Endothelial cell of umbilical vein (primary cell): ENCODE measurements at regions not wholly inside any gene's neighbourhood (a gene's known extent, or its start where the extent isn't known, plus 50 kb on each side); places are given as distances from the start of the nearest gene placed in this dataset.

Experiments
- BruUV-seq: library from RNA; stranded (reverse); fragments of 400-500 nt; replicated peaks from 2 replicates; lab custom pipeline; 2021; lab: Mats Ljungman, UMichigan
- CTCF ChIA-PET: fragments of 300-600, 350-600 bp; sonication (Branson Sonifier 250); formaldehyde crosslinking; loops from one replicate; lab custom pipeline; 2021; ENCODE audit warnings: antibody characterized with exemption, inconsistent platforms; lab: Charles Lee
- POLR2A ChIA-PET: fragments of 300-600, 350-600 bp; sonication (Branson Sonifier 250); formaldehyde crosslinking; loops from one replicate; lab custom pipeline; 2021; ENCODE audit warnings: antibody characterized with exemption, inconsistent platforms; lab: Charles Lee
- DNase-seq: peaks from one replicate; pipeline ENCODE4 v3.0.0-alpha.2; 2011; ENCODE audit warnings: low read depth, low spot score
- FAIRE-seq: peaks from 2 replicates; lab custom pipeline; 2011; peaks lifted over from hg19 to GRCh38; lab: Jason Lieb, UNC
- H2AFZ ChIP-seq: 2 replicates; pipeline ENCODE4 v1.6.0; 2012; ENCODE audit warnings: low read depth, low read length, control low read depth, inconsistent platforms
- H3K27ac ChIP-seq: 2 replicates; pipeline ENCODE4 v1.5.1; 2011; ENCODE audit warnings: low read depth, mild to moderate bottlenecking, control low read depth, low read length, moderate library complexity; ENCODE audit not compliant: insufficient read depth
- H3K27me3 ChIP-seq, 2 experiments: 2 replicates each; pipeline versions ENCODE4 v1.6.0 to v1.6.1; 2011; ENCODE audit warnings: low read length in 2 of 2, mixed read lengths in 1 of 2; ENCODE audit not compliant: control insufficient read depth in 2 of 2, insufficient read depth in 2 of 2
- H3K36me3 ChIP-seq, 2 experiments: 2 replicates in 1 of 2; 3 replicates in 1 of 2; pipeline ENCODE4 v1.5.1; 2011; ENCODE audit warnings: low read length in 2 of 2, mild to moderate bottlenecking in 1 of 2, moderate library complexity in 1 of 2; ENCODE audit not compliant: control insufficient read depth in 2 of 2, insufficient read depth in 2 of 2; ENCODE audit errors: extremely low read depth in 1 of 2
- H3K4me1 ChIP-seq: 3 replicates; pipeline ENCODE4 v1.5.1; 2011; ENCODE audit warnings: mild to moderate bottlenecking, low read length; ENCODE audit not compliant: control insufficient read depth, insufficient read depth; ENCODE audit errors: extremely low read depth
- H3K4me2 ChIP-seq: 2 replicates; pipeline ENCODE4 v1.6.1; 2011; ENCODE audit warnings: low read length, control low read depth, mixed read lengths; ENCODE audit not compliant: insufficient read depth
- H3K4me3 ChIP-seq, 3 experiments: fragments of 200-600 bp in 1 of 3; sonication (generic), shearing (Covaris generic) in 1 of 3; replicated peaks in 1 of 3; 2 replicates each; pipeline ENCODE4 v1.5.1; 2011 to 2016; ENCODE audit warnings: control low read depth in 3 of 3, low read length in 3 of 3, mild to moderate bottlenecking in 2 of 3, inconsistent platforms in 1 of 3, low read depth in 1 of 3, moderate library complexity in 1 of 3; ENCODE audit not compliant: insufficient read depth in 1 of 3
- H3K79me2 ChIP-seq: 2 replicates; pipeline ENCODE4 v1.6.0; 2012; ENCODE audit warnings: low read length, inconsistent platforms; ENCODE audit not compliant: control insufficient read depth, insufficient read depth
- H3K9ac ChIP-seq: replicated peaks from 2 replicates; pipeline ENCODE3; 2011; ENCODE audit warnings: low read length, control low read depth; ENCODE audit not compliant: insufficient read depth; ENCODE audit errors: extremely low read depth
- H3K9me1 ChIP-seq: replicated peaks from 3 replicates; pipeline ENCODE4 v1.6.0; 2011; ENCODE audit warnings: mild to moderate bottlenecking, low read length; ENCODE audit not compliant: control insufficient read depth, insufficient read depth; ENCODE audit errors: extremely low read depth
- H3K9me3 ChIP-seq: replicated peaks from 2 replicates; pipeline ENCODE4 v1.5.1; 2012; ENCODE audit warnings: low read length, inconsistent platforms; ENCODE audit not compliant: control insufficient read depth, insufficient read depth
- H4K20me1 ChIP-seq: replicated peaks from 2 replicates; pipeline ENCODE3; 2011; ENCODE audit warnings: mild to moderate bottlenecking, low read length; ENCODE audit not compliant: control insufficient read depth, insufficient read depth; ENCODE audit errors: extremely low read depth
- EZH2 ChIP-seq: IDR thresholded peaks from 2 replicates; pipeline ENCODE4 v1.6.1; 2012; ENCODE audit warnings: borderline replicate concordance, low read depth, mild to moderate bottlenecking, moderate library complexity, low read length, inconsistent platforms; ENCODE audit not compliant: severe bottlenecking
- FOS ChIP-seq: IDR thresholded peaks from 2 replicates; pipeline ENCODE4 v1.6.1; 2011; ENCODE audit warnings: mild to moderate bottlenecking, low read length, moderate library complexity, borderline replicate concordance; ENCODE audit not compliant: insufficient read depth
- GATA2 ChIP-seq: IDR thresholded peaks from 2 replicates; pipeline ENCODE4 v1.7.0; 2011; ENCODE audit warnings: low read depth, mild to moderate bottlenecking, moderate library complexity, mixed read lengths, low read length; ENCODE audit not compliant: insufficient read length, insufficient read depth
- JUN ChIP-seq: IDR thresholded peaks from 2 replicates; pipeline ENCODE4 v1.6.1; 2011; ENCODE audit warnings: borderline replicate concordance, low read depth; ENCODE audit not compliant: insufficient read length, insufficient read depth
- MYC ChIP-seq: IDR thresholded peaks from one replicate; pipeline ENCODE4 v1.6.1; 2011; ENCODE audit warnings: mild to moderate bottlenecking, low read depth, low read length
- POLR2A ChIP-seq: IDR thresholded peaks from 2 replicates; pipeline ENCODE4 v1.6.1; 2012; ENCODE audit warnings: low read depth, mild to moderate bottlenecking, control low read depth, low read length
- POLR2AphosphoS5 ChIP-seq: IDR thresholded peaks from 2 replicates; pipeline ENCODE4 v1.6.1; 2012; ENCODE audit warnings: low read depth, mild to moderate bottlenecking, control low read depth, low read length, moderate library complexity; ENCODE audit not compliant: insufficient read depth
- dilution Hi-C: fragments of 300-500 bp; cut with MboI; formaldehyde crosslinking; loops from one replicate; pipeline ENCODE4 v1.15.0; 2019; ENCODE audit warnings: low sequenced_read_pairs; ENCODE audit not compliant: extremely low pct_ligation_motif_present
- intact Hi-C: fragments of 100-400 bp; cut with micrococcal nuclease; formaldehyde crosslinking; loops from one replicate; pipeline ENCODE4 v1.10.0; 2022
- TF ChIP-seq, protein P1 (sequence below), 2 donors: IDR thresholded peaks; 1 replicate in 1 of 2; 2 replicates in 1 of 2; pipeline ENCODE4 v1.5.1; 2011; ENCODE audit warnings: low read length in 2 of 2, mild to moderate bottlenecking in 2 of 2, moderate library complexity in 2 of 2, control low read depth in 1 of 2, inconsistent platforms in 1 of 2, low read depth in 1 of 2; ENCODE audit not compliant: insufficient read depth in 1 of 2; ENCODE audit errors: extremely low read depth in 1 of 2
- TF ChIP-seq, protein P2 (sequence below): IDR thresholded peaks from 2 replicates; pipeline ENCODE4 v1.6.1; 2011; ENCODE audit not compliant: insufficient read depth, insufficient read length

DNA sequence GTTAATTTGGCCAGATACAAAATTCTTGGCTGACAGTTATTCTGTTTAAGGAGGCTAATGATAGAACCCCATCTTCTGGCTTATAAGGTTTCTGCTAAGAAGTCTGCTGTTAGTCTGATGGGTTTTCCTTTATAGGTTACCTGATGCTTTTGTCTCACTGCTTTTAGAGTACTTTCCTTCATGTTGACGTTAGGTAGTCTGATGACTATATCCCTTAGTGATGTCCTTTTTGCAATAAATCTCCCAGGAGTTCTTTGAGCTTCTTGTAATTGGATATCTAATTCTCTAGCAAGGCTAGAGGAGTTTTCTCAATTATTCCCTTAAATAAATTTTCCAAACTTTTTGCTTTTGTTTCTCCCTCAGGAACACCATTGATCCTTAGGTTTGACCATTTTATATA lies 114.1 kb upstream of the CDIN1 start:
- Histone ChIP-seq H3K79me2 (no peaks in the 10 kb centered on the region), H3K9ac (no peak overlapping the region), H3K27me3 (no peaks in the 10 kb centered on the region), H3K4me1 (no peaks in the 10 kb centered on the region), H3K9me3 (no peaks in the 10 kb centered on the region), H3K27ac (no peak overlapping the region), H2AFZ (no peak overlapping the region), H3K36me3 (no peaks in the 10 kb centered on the region), H3K9me1 (no peaks in the 10 kb centered on the region), H3K4me3 (no peak overlapping the region), H4K20me1 (no peaks in the 10 kb centered on the region), H3K4me2 (no peak overlapping the region)
- BruUV-seq: no TSS peak
- TF ChIP-seq FOS: no peak
- ChIA-PET POLR2A (no interaction called here), CTCF (interaction anchor here (1.0 to 1.6 kb wide), 4 partner anchors 16 to 714 kb away, joined by 3 to 5 read pairs (median 4); no protein-coding TSS in a partner anchor)
- dilution Hi-C loops (no loop called here), intact Hi-C loops (no loop called here)
- no peak for DNase-seq
- FAIRE-seq: no peak

DNA sequence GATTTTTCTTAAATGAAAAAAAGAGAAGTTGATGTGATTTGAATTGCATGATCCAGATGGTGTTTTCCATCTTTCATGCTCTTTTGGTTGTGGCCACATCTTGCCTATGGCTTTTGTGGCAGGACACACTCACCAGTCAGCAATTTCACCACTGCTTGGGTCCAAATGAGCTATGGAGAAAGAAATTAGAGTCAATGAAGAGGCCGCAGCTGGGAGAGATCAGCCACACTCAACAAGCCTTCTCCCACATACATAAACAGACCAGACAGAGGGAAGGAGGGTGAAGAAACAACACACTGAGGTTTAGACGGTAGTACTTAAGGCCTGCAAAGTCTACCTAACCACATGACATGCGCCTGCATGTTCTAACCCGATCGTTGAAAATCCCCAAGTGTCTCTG lies 110.7 kb upstream of the CDIN1 start:
- dilution Hi-C loops (no loop called here), intact Hi-C loops (no loop called here)
- Histone ChIP-seq H3K4me2 (no peak overlapping the region), H3K27ac (no peak overlapping the region), H2AFZ (no peak overlapping the region), H3K36me3 (no peaks in the 10 kb centered on the region), H3K4me3 (no peak overlapping the region), H3K27me3 (peaks cover 0 to 2% of the 10 kb centered on the region in 2 experiments), H3K9ac (no peak overlapping the region), H4K20me1 (no peaks in the 10 kb centered on the region), H3K4me1 (no peaks in the 10 kb centered on the region), H3K79me2 (no peaks in the 10 kb centered on the region), H3K9me1 (no peaks in the 10 kb centered on the region), H3K9me3 (no peaks in the 10 kb centered on the region)
- BruUV-seq: no TSS peak
- ChIA-PET CTCF (no interaction called here), POLR2A (no interaction called here)
- TF ChIP-seq FOS (no peak), MYC (no peak), JUN (no peak), POLR2A (no peak), GATA2 (no peak), EZH2 (no peak), POLR2AphosphoS5 (no peak)
- TF ChIP-seq, protein P1, sequence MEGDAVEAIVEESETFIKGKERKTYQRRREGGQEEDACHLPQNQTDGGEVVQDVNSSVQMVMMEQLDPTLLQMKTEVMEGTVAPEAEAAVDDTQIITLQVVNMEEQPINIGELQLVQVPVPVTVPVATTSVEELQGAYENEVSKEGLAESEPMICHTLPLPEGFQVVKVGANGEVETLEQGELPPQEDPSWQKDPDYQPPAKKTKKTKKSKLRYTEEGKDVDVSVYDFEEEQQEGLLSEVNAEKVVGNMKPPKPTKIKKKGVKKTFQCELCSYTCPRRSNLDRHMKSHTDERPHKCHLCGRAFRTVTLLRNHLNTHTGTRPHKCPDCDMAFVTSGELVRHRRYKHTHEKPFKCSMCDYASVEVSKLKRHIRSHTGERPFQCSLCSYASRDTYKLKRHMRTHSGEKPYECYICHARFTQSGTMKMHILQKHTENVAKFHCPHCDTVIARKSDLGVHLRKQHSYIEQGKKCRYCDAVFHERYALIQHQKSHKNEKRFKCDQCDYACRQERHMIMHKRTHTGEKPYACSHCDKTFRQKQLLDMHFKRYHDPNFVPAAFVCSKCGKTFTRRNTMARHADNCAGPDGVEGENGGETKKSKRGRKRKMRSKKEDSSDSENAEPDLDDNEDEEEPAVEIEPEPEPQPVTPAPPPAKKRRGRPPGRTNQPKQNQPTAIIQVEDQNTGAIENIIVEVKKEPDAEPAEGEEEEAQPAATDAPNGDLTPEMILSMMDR (IDR thresholded peaks at IDR 0.05; ENCODE audit: extremely low read depth in 1 of 2, insufficient read depth in 1 of 2, low read depth in 1 of 2, low read length in 2 of 2): no peak
- TF ChIP-seq, protein P2, sequence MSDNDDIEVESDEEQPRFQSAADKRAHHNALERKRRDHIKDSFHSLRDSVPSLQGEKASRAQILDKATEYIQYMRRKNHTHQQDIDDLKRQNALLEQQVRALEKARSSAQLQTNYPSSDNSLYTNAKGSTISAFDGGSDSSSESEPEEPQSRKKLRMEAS: no peak
- no peak for DNase-seq
- FAIRE-seq: no peak
